ENCODE measurements at regions not wholly inside any gene's neighbourhood (a gene's known extent, or its start where the extent isn't known, plus 50 kb on each side); places are given as distances from the start of the nearest gene placed in this dataset.

- Histone ChIP-seq H3K27me3 (ENCODE audit: insufficient read depth, low read length, poor library complexity) (no peaks in the 10 kb centered on the region), H3K36me3 (ENCODE audit: insufficient read depth, low read length) (no peaks in the 10 kb centered on the region), H2AFZ (ENCODE audit: low read depth, low read length) (no peak overlapping the region), H3K4me3 (ENCODE audit: low read depth in 1 of 2, low read length in 2 of 2) (no peak overlapping the region), H3K79me2 (ENCODE audit: insufficient read depth, low read length) (no peaks in the 10 kb centered on the region), H3K4me2 (ENCODE audit: insufficient read depth, low read length) (no peak overlapping the region), H3K4me1 (ENCODE audit: insufficient read depth, low read length) (no peaks in the 10 kb centered on the region), H3K27ac (ENCODE audit: low read length) (no peak overlapping the region), H3K9ac (ENCODE audit: low read depth, low read length) (no peak overlapping the region), H4K20me1 (ENCODE audit: insufficient read depth, low read length) (no peaks in the 10 kb centered on the region), H3K9me3 (ENCODE audit: insufficient read depth, low read length, severe bottlenecking) (no peaks in the 10 kb centered on the region)
- no peak for DNase-seq
- no peak for ATAC-seq (ENCODE audit: insufficient read depth, low read depth)
- TF ChIP-seq EZH2 (IDR thresholded peaks at IDR 0.05; ENCODE audit: borderline replicate concordance, low read depth, low read length, severe bottlenecking) (no peak), CTCF (IDR thresholded peaks at IDR 0.05; ENCODE audit: borderline replicate concordance, extremely low read depth, low read length, poor library complexity, severe bottlenecking) (no peak)
These were observed 408.5 kb downstream of the SHANK2 start for GRCh38 chr11:70843906-70844305.

DNA sequence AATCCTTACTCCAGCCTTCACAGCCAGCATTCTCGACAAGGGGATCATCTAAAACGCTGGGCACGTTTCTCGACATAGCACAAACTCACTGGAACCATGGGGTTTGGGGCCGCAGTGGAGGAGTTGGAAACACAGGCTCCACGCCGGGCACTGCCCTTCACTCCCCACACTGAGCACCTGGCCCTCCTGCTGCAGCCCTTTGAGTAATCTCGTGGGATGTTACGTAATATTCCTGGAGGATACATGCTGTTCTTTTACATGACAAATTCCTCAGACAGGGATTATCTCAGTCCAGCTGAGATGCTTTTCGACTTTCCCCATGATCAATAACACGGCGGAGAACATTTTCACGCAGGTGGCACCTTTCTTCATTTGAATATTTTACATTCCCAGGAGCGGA, 408.0 kb downstream of the SHANK2 start:
- Histone ChIP-seq H3K4me3 (ENCODE audit: low read depth in 1 of 2, low read length in 2 of 2) (no peak overlapping the region), H4K20me1 (ENCODE audit: insufficient read depth, low read length) (no peaks in the 10 kb centered on the region), H3K36me3 (ENCODE audit: insufficient read depth, low read length) (no peaks in the 10 kb centered on the region), H3K9ac (ENCODE audit: low read depth, low read length) (no peak overlapping the region), H3K79me2 (ENCODE audit: insufficient read depth, low read length) (no peaks in the 10 kb centered on the region), H3K9me3 (ENCODE audit: insufficient read depth, low read length, severe bottlenecking) (no peaks in the 10 kb centered on the region), H3K27me3 (ENCODE audit: insufficient read depth, low read length, poor library complexity) (no peaks in the 10 kb centered on the region), H2AFZ (ENCODE audit: low read depth, low read length) (no peak overlapping the region), H3K4me1 (ENCODE audit: insufficient read depth, low read length) (no peaks in the 10 kb centered on the region), H3K4me2 (ENCODE audit: insufficient read depth, low read length) (no peak overlapping the region), H3K27ac (ENCODE audit: low read length) (no peak overlapping the region)
- no peak for ATAC-seq (ENCODE audit: insufficient read depth, low read depth)
- DNase-seq: no peak
- TF ChIP-seq CTCF (IDR thresholded peaks at IDR 0.05; ENCODE audit: borderline replicate concordance, extremely low read depth, low read length, poor library complexity, severe bottlenecking) (no peak), EZH2 (IDR thresholded peaks at IDR 0.05; ENCODE audit: borderline replicate concordance, low read depth, low read length, severe bottlenecking) (no peak)

DNA sequence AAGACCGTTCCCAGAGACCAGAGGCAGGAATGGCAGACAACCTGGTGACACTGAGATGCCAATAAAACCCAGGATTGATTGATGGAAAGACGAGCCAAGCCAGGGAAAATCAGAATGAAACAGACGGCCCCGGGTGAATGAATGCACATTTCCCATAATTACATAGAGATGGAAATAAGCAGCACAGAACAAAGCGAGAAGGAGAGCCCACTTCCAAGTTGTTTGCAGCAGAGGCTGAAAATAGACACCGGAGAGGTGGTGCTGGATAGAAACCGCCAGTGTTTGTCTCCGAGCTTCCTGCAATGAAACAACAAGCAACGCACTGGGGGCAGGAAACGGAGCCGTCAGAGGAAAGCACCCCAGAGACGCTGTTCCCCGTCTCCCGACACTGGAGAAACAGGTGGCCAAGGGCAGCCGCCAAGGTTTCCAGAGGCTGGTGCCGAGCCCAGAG, 406.8 kb downstream of the SHANK2 start:
- H3K27ac ChIP-seq (ENCODE audit: low read length): no peak overlapping the region
- no peaks in the 10 kb centered on the region for H3K36me3 ChIP-seq (ENCODE audit: insufficient read depth, low read length)
- TF ChIP-seq CTCF (IDR thresholded peaks at IDR 0.05; ENCODE audit: borderline replicate concordance, extremely low read depth, low read length, poor library complexity, severe bottlenecking) (no peak), EZH2 (IDR thresholded peaks at IDR 0.05; ENCODE audit: borderline replicate concordance, low read depth, low read length, severe bottlenecking) (no peak)
- no peak overlapping the region for H3K4me3 ChIP-seq (ENCODE audit: low read depth in 1 of 2, low read length in 2 of 2)
- H3K27me3 ChIP-seq (ENCODE audit: insufficient read depth, low read length, poor library complexity): no peaks in the 10 kb centered on the region
- no peaks in the 10 kb centered on the region for H3K9me3 ChIP-seq (ENCODE audit: insufficient read depth, low read length, severe bottlenecking)
- no peaks in the 10 kb centered on the region for H3K4me1 ChIP-seq (ENCODE audit: insufficient read depth, low read length)
- DNase-seq (no peak), ATAC-seq (ENCODE audit: insufficient read depth, low read depth) (no peak)
- no peaks in the 10 kb centered on the region for H4K20me1 ChIP-seq (ENCODE audit: insufficient read depth, low read length)
- H2AFZ ChIP-seq (ENCODE audit: low read depth, low read length): no peak overlapping the region
- no peaks in the 10 kb centered on the region for H3K79me2 ChIP-seq (ENCODE audit: insufficient read depth, low read length)
- no peak overlapping the region for H3K4me2 ChIP-seq (ENCODE audit: insufficient read depth, low read length)
- no peak overlapping the region for H3K9ac ChIP-seq (ENCODE audit: low read depth, low read length)
